ENCODE measurements at regions not wholly inside any gene's neighbourhood (a gene's known extent, or its start where the extent isn't known, plus 50 kb on each side); places are given as distances from the start of the nearest gene placed in this dataset.

DNA sequence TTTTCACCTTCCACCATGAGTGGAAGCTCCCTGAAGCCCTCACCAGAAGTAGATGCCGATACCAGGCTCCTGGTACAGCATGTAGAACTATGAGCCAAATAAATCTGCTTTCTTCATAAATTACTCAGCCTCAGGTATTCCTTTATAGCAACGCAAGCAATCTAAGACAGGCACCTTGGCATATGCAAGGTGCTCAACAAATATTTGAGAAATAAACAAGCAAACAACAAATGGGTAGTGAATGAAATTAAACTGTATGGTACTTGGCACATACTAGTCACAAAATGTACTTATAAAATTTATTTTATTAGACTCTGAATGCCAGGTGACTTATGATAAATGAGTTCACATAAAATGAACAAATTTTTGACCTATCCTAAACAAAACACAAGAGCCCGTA, 220.3 kb downstream of the MAFB start:
- POLR2A ChIA-PET (ENCODE audit: partially characterized antibody), result no interaction called here
- Mint-ChIP-seq H3K4me3 (no peak overlapping the region), H3K4me1 (no peaks in the 10 kb centered on the region), H3K9me3 (no peaks in the 10 kb centered on the region), H3K27ac (no peak overlapping the region), H3K36me3 (no peaks in the 10 kb centered on the region), H3K27me3 (no peaks in the 10 kb centered on the region)
- no peaks in the 10 kb centered on the region for H3K36me3 ChIP-seq (ENCODE audit: insufficient read depth, low read length)
- intact Hi-C loops (cut with micrococcal nuclease), result no loop called here
- no peak for DNase-seq
- H3K4me1 ChIP-seq (ENCODE audit: insufficient read depth, low read length), result no peaks in the 10 kb centered on the region
- H3K4me3 ChIP-seq (ENCODE audit: low read length in 2 of 2), result no peak overlapping the region
- no peak overlapping the region for H3K27ac ChIP-seq (ENCODE audit: low read depth, low read length)
- CTCF ChIA-PET (ENCODE audit: partially characterized antibody), result no interaction called here
- H3K27me3 ChIP-seq (ENCODE audit: insufficient read depth, low read length), result no peaks in the 10 kb centered on the region
- H3K9me3 ChIP-seq (ENCODE audit: control insufficient read depth in 1 of 2, low read length in 2 of 2), result no peaks in the 10 kb centered on the region

DNA sequence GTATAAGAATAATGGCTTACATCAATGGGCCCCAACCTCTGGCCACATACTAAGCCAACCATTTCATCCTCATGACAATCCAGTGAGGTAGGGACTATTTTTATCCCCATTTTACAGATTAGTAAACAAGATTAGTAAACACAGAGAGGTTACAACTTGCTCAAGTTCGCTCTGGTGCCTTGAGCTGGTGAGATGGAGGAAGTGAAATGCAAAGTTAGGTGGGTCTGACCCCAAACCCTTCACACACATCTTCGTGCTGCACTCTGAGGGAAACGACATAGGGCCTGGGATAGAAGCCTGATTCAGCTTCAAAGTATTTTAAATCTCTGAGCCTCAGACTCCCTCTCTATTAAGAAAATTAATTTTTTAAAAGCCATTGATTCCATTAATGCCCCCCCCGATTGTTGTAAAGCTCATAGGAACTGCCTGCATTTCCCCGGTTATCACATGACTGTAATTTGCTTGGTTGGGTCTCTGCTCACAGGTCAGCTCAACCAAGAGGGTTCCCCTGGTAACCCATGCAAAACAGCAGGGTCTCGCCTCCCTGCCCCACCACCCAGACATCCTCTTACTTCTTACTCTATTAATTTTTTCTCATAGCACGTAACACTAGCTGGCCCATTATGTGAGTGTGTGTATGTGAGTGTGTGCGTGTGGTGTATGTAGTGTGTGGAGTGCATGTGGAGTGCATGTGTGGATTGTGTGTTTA, 221.2 kb downstream of the MAFB start:
- ChIA-PET POLR2A (ENCODE audit: partially characterized antibody) (no interaction called here), CTCF (ENCODE audit: partially characterized antibody) (no interaction called here)
- Histone ChIP-seq H3K4me3 (ENCODE audit: low read length in 2 of 2) (no peak overlapping the region), H3K36me3 (ENCODE audit: insufficient read depth, low read length) (no peaks in the 10 kb centered on the region), H3K4me1 (ENCODE audit: insufficient read depth, low read length) (no peaks in the 10 kb centered on the region), H3K9me3 (ENCODE audit: control insufficient read depth in 1 of 2, low read length in 2 of 2) (no peaks in the 10 kb centered on the region), H3K27ac (ENCODE audit: low read depth, low read length) (no peak overlapping the region), H3K27me3 (ENCODE audit: insufficient read depth, low read length) (no peaks in the 10 kb centered on the region)
- intact Hi-C loops (cut with micrococcal nuclease), result no loop called here
- Mint-ChIP-seq H3K36me3 (no peaks in the 10 kb centered on the region), H3K27ac (no peak overlapping the region), H3K4me3 (no peak overlapping the region), H3K9me3 (no peaks in the 10 kb centered on the region), H3K4me1 (no peaks in the 10 kb centered on the region), H3K27me3 (no peaks in the 10 kb centered on the region)
- no peak for DNase-seq

DNA sequence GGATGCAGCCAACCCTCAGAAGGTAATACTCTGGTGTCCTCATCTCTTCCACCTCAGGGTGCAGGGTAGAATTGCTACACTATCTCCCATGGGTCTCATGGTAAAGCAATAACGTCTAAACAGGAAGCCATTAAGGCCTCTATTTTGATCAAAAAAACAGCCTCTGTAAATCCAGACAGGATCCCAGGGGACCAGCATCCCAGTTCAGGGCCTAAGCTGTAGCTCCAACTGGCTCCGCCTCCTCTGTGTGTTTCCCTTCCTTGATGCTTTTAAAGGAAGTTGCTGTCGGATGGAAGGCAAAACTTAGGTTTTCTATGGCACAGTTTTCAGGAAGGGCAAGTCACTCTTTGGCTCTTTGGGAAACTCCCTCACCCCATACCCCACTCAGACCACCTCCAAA, 222.0 kb downstream of the MAFB start:
- H3K4me1 Mint-ChIP-seq, result no peaks in the 10 kb centered on the region
- Histone ChIP-seq H3K27me3 (ENCODE audit: insufficient read depth, low read length) (no peaks in the 10 kb centered on the region), H3K9me3 (ENCODE audit: control insufficient read depth in 1 of 2, low read length in 2 of 2) (no peaks in the 10 kb centered on the region), H3K4me3 (ENCODE audit: low read length in 2 of 2) (no peak overlapping the region), H3K36me3 (ENCODE audit: insufficient read depth, low read length) (no peaks in the 10 kb centered on the region), H3K27ac (ENCODE audit: low read depth, low read length) (no peak overlapping the region), H3K4me1 (ENCODE audit: insufficient read depth, low read length) (no peaks in the 10 kb centered on the region)
- no peak overlapping the region for H3K4me3 Mint-ChIP-seq
- intact Hi-C loops (cut with micrococcal nuclease), result no loop called here
- no peaks in the 10 kb centered on the region for H3K9me3 Mint-ChIP-seq
- no peak for DNase-seq
- ChIA-PET POLR2A (ENCODE audit: partially characterized antibody) (no interaction called here), CTCF (ENCODE audit: partially characterized antibody) (no interaction called here)
- H3K27ac Mint-ChIP-seq, result no peak overlapping the region
- H3K36me3 Mint-ChIP-seq, result no peaks in the 10 kb centered on the region
- no peaks in the 10 kb centered on the region for H3K27me3 Mint-ChIP-seq

DNA sequence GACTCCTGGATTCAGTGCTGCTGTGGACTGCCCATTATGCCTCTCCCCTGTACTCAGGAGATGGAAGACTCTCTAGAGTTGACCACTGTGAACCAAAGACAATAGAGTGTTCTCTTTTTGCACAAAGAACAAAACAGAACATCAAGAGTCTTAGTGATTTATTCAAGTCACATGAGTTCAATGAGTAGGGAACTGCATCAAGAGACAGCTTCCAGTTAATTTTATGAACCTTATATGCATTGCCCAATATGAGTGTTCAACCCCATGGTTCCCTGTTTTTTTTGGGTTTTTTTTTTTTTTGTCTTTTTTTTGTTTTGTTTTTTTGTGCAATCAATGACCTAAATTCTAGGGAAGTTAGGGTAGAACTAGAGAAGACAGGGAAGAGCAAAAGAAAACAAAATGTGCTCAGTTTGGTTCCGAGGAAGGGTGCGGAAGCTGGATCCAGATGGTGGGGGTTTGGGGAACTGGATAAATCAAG, 224.3 kb downstream of the MAFB start:
- ChIA-PET POLR2A (ENCODE audit: partially characterized antibody) (no interaction called here), CTCF (ENCODE audit: partially characterized antibody) (no interaction called here)

DNA sequence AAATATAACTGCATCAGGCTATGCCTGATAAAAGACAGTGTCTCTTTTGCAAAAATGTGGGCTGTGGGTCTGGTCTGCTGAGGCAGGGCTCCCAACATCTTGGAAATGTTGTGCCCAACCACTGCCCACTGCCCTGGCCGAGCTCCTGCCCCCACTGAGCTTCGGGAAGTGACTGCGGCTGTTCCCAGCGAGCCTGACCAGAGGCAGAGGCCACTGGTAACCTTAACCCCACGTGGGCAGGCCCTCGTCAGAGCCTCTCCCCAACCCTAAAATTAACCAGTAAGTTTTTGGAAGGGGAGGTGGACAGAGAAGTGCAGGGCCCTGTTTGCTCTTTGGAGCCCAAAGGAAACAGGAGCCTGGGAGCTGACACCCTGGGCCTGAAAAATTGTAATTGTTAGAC, 225.9 kb downstream of the MAFB start:
- ChIA-PET CTCF (ENCODE audit: partially characterized antibody) (no interaction called here), POLR2A (ENCODE audit: partially characterized antibody) (no interaction called here)
- Mint-ChIP-seq H3K4me1 (no peaks in the 10 kb centered on the region), H3K9me3 (peaks cover 0 to 1% (median 0%) of the 10 kb centered on the region in 8 donors), H3K36me3 (no peaks in the 10 kb centered on the region), H3K27ac (no peak overlapping the region), H3K4me3 (no peak overlapping the region), H3K27me3 (peaks cover under 1 to 3% of the 10 kb centered on the region in 2 donors)
- Histone ChIP-seq H3K4me1 (ENCODE audit: insufficient read depth, low read length) (no peaks in the 10 kb centered on the region), H3K36me3 (ENCODE audit: insufficient read depth, low read length) (no peaks in the 10 kb centered on the region), H3K27me3 (ENCODE audit: insufficient read depth, low read length) (no peaks in the 10 kb centered on the region), H3K9me3 (ENCODE audit: control insufficient read depth in 1 of 2, low read length in 2 of 2) (no peaks in the 10 kb centered on the region), H3K4me3 (ENCODE audit: low read length in 2 of 2) (no peak overlapping the region), H3K27ac (ENCODE audit: low read depth, low read length) (no peak overlapping the region)
- intact Hi-C loops (cut with micrococcal nuclease), result no loop called here
- no peak for DNase-seq

More for the DNA sequence above, 224.3 kb downstream of the MAFB start:
- intact Hi-C loops (cut with micrococcal nuclease), result no loop called here
- H3K27ac ChIP-seq (ENCODE audit: low read depth, low read length), result no peak overlapping the region
- no peak overlapping the region for H3K4me3 ChIP-seq (ENCODE audit: low read length in 2 of 2)
- no peak for DNase-seq
- H3K27me3 Mint-ChIP-seq, result peaks cover 0 to 3% of the 10 kb centered on the region in 2 donors
- H3K9me3 ChIP-seq (ENCODE audit: control insufficient read depth in 1 of 2, low read length in 2 of 2), result no peaks in the 10 kb centered on the region
- no peak overlapping the region for H3K4me3 Mint-ChIP-seq
- no peak overlapping the region for H3K27ac Mint-ChIP-seq
- H3K4me1 ChIP-seq (ENCODE audit: insufficient read depth, low read length), result no peaks in the 10 kb centered on the region
- no peaks in the 10 kb centered on the region for H3K36me3 ChIP-seq (ENCODE audit: insufficient read depth, low read length)
- H3K36me3 Mint-ChIP-seq, result no peaks in the 10 kb centered on the region
- peaks cover 0 to 1% (median 0%) of the 10 kb centered on the region in 8 donors for H3K9me3 Mint-ChIP-seq
- no peaks in the 10 kb centered on the region for H3K27me3 ChIP-seq (ENCODE audit: insufficient read depth, low read length)
- H3K4me1 Mint-ChIP-seq, result no peaks in the 10 kb centered on the region

DNA sequence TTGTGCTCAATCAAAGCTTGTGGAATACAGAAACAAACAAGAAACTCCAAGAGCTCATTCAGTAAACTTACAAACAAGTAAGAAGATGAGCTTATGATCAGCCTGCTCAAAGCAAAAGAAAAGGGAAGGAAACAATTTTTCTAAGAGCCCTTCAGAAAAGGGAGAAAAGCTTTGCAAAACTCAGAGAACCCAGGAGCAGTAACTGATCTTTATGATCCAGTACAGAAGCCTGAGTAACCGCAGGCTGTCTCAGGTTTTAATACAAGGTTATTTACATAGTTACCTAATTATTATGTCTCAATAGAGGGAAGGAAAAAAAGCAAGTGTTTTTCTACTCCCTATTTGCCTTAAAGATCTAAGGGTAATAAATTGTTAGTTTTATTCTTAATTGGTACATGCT, 226.5 kb downstream of the MAFB start:
- H3K36me3 ChIP-seq (ENCODE audit: insufficient read depth, low read length), result no peaks in the 10 kb centered on the region
- ChIA-PET POLR2A (ENCODE audit: partially characterized antibody) (no interaction called here), CTCF (ENCODE audit: partially characterized antibody) (no interaction called here)
- intact Hi-C loops (cut with micrococcal nuclease), result no loop called here
- H3K27ac ChIP-seq (ENCODE audit: low read depth, low read length), result no peak overlapping the region
- H3K4me3 ChIP-seq (ENCODE audit: low read length in 2 of 2), result no peak overlapping the region
- H3K27ac Mint-ChIP-seq, result no peak overlapping the region
- H3K27me3 Mint-ChIP-seq, result peaks cover 1 to 3% of the 10 kb centered on the region in 2 donors
- H3K4me3 Mint-ChIP-seq, result no peak overlapping the region
- H3K4me1 ChIP-seq (ENCODE audit: insufficient read depth, low read length), result no peaks in the 10 kb centered on the region
- H3K9me3 ChIP-seq (ENCODE audit: control insufficient read depth in 1 of 2, low read length in 2 of 2), result no peaks in the 10 kb centered on the region
- no peaks in the 10 kb centered on the region for H3K4me1 Mint-ChIP-seq
- H3K36me3 Mint-ChIP-seq, result no peaks in the 10 kb centered on the region
- DNase-seq, result no peak
- H3K9me3 Mint-ChIP-seq, result peaks cover 0 to 1% (median 0%) of the 10 kb centered on the region in 8 donors
- no peaks in the 10 kb centered on the region for H3K27me3 ChIP-seq (ENCODE audit: insufficient read depth, low read length)

DNA sequence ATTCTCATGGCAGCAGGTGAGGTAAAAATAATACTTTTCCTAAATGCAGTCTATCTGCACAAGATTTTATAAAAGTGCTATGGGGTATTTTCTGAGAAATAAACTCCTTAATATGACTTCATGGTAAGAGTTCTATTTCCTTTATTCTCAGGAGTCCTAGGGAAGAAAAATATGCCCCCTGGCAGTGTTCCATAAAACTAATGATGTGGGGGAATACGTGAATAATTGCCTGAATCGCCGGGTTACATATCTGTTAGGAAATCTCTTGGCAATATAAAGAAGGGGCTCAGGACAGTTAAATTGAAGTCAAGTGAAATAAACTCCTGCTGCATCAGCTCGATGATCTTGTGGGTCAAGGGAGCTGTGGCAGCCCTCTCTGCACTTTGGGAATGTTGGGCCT, 229.7 kb downstream of the MAFB start:
- Histone ChIP-seq H3K4me3 (ENCODE audit: low read length in 2 of 2) (no peak overlapping the region), H3K4me1 (ENCODE audit: insufficient read depth, low read length) (no peaks in the 10 kb centered on the region), H3K27ac (ENCODE audit: low read depth, low read length) (no peak overlapping the region), H3K9me3 (ENCODE audit: control insufficient read depth in 1 of 2, low read length in 2 of 2) (no peaks in the 10 kb centered on the region), H3K27me3 (ENCODE audit: insufficient read depth, low read length) (no peaks in the 10 kb centered on the region), H3K36me3 (ENCODE audit: insufficient read depth, low read length) (no peaks in the 10 kb centered on the region)
- ChIA-PET POLR2A (ENCODE audit: partially characterized antibody) (no interaction called here), CTCF (ENCODE audit: partially characterized antibody) (no interaction called here)
- no peak for DNase-seq
- Mint-ChIP-seq H3K9me3 (peaks cover 0 to 1% (median 0%) of the 10 kb centered on the region in 8 donors), H3K27ac (no peak overlapping the region), H3K36me3 (no peaks in the 10 kb centered on the region), H3K27me3 (peaks cover 1 to 6% of the 10 kb centered on the region in 2 donors), H3K4me3 (no peak overlapping the region), H3K4me1 (no peaks in the 10 kb centered on the region)
- intact Hi-C loops (cut with micrococcal nuclease), result no loop called here

DNA sequence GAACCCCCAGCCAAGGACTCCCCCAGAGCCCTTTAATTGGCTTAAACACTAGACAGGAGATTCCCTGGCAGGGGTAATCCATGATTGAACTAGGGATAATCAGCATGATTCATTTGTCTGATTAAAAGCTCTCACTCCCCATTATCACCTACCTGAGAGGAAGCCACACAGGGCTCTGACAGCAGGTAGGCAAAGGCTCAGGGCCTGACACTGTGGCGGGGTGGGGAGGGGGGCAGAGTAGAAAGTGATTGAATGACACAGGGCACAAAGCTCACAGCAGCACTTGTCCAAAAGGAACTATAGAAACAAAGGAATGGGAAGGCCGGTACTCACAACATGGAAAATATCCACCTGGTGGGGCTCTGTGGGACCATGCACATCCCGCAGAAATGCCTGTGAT, 231.6 kb downstream of the MAFB start:
- H3K27ac ChIP-seq (ENCODE audit: low read depth, low read length), result no peak overlapping the region
- H3K36me3 ChIP-seq (ENCODE audit: insufficient read depth, low read length), result no peaks in the 10 kb centered on the region
- Mint-ChIP-seq H3K9me3 (peaks cover 0 to 1% (median 0%) of the 10 kb centered on the region in 8 donors), H3K27ac (no peak overlapping the region), H3K36me3 (no peaks in the 10 kb centered on the region), H3K27me3 (peaks cover 4 to 7% of the 10 kb centered on the region in 2 donors), H3K4me1 (no peaks in the 10 kb centered on the region), H3K4me3 (no peak overlapping the region)
- no peaks in the 10 kb centered on the region for H3K9me3 ChIP-seq (ENCODE audit: control insufficient read depth in 1 of 2, low read length in 2 of 2)
- ChIA-PET CTCF (ENCODE audit: partially characterized antibody) (no interaction called here), POLR2A (ENCODE audit: partially characterized antibody) (no interaction called here)
- no peaks in the 10 kb centered on the region for H3K4me1 ChIP-seq (ENCODE audit: insufficient read depth, low read length)
- DNase-seq, result no peak
- no peak overlapping the region for H3K4me3 ChIP-seq (ENCODE audit: low read length in 2 of 2)
- intact Hi-C loops (cut with micrococcal nuclease), result no loop called here
- H3K27me3 ChIP-seq (ENCODE audit: insufficient read depth, low read length), result no peaks in the 10 kb centered on the region
